ENCODE measurements at regions not wholly inside any gene's neighbourhood (a gene's known extent, or its start where the extent isn't known, plus 50 kb on each side); places are given as distances from the start of the nearest gene placed in this dataset.
A peak's percentile ranks its signal among the peaks of the same experiment; 100 is the strongest.

DNA sequence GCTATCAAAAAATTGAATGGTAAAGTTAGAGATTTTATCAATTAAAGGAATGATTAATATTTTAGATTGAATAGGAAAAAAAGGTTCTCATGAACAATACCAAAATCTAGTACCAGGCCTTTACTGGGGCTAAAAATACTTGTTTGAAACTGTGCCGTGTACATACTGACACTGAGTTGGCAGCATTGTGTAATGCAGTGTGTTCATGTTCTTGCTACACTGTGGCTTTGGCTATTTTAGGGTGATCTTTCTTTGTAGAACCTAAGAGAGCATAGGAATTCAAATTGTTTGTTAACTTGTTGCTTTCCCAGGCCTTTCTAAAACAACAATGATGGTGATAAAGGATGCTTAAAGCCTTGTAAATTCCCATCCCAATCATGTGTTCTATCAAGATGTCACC lies 80.9 kb downstream of the KIF4B start:
- no peaks in the 10 kb centered on the region for H3K36me3 Mint-ChIP-seq
- H3K4me3 Mint-ChIP-seq = no peak overlapping the region
- DNase-seq (ENCODE audit: low spot score) = no peak
- H3K4me1 Mint-ChIP-seq (ENCODE audit: low read depth in 2 of 2) = no peaks in the 10 kb centered on the region
- peaks cover 13 to 22% of the 10 kb centered on the region in 2 donors for H3K27me3 Mint-ChIP-seq
- no peak for ATAC-seq
- no peaks in the 10 kb centered on the region for H3K9me3 Mint-ChIP-seq
- no peak overlapping the region for H3K27ac Mint-ChIP-seq

DNA sequence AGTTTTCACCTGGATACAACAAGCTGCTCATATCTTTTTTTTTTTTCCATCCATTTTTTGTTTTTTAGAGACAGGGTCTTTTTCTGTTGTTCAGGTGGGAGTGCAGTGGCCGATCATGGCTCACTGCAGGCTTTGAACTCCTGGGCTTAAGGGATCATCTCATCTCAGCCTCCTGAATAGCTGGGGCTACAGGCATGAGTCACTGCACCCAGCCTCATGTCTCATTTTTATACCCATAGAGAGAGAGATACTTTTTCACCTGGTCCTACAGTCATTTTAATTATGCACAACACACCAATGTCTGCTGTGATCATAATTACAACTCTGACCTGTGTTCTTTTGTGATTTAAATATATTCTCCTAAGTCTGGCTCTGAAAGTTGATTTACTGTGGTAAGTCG lies 84.4 kb downstream of the KIF4B start:
- H3K4me1 Mint-ChIP-seq (ENCODE audit: low read depth in 2 of 2) = no peaks in the 10 kb centered on the region
- H3K27me3 Mint-ChIP-seq = peaks cover 11 to 23% of the 10 kb centered on the region in 2 donors
- no peak for DNase-seq (ENCODE audit: low spot score)
- no peak for ATAC-seq
- H3K9me3 Mint-ChIP-seq = no peaks in the 10 kb centered on the region
- no peak overlapping the region for H3K27ac Mint-ChIP-seq
- H3K36me3 Mint-ChIP-seq = no peaks in the 10 kb centered on the region
- H3K4me3 Mint-ChIP-seq = no peak overlapping the region

DNA sequence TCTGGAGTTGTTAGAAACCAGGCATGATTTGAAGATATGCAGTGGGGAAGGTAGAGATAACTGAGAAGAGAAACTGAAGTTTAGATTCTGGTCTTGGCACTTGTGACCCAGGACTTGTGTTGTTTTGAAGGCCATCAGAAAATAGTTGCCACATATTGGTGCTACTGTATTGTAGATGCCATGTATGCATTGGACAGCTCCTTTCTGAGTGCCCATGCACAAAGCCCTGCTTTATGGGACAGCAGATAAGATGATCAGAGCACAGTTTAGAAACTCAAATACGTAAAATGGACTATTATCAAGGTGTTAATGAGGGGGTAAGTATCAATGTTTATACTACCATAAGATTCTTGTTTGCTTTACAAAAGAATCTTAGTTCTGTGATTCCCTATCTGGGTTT lies 84.9 kb downstream of the KIF4B start:
- no peak overlapping the region for H3K27ac Mint-ChIP-seq
- no peaks in the 10 kb centered on the region for H3K4me1 Mint-ChIP-seq (ENCODE audit: low read depth in 2 of 2)
- no peak for DNase-seq (ENCODE audit: low spot score)
- ATAC-seq = no peak
- no peak overlapping the region for H3K4me3 Mint-ChIP-seq
- H3K27me3 Mint-ChIP-seq = peaks cover 11 to 23% of the 10 kb centered on the region in 2 donors
- H3K9me3 Mint-ChIP-seq = no peaks in the 10 kb centered on the region
- no peaks in the 10 kb centered on the region for H3K36me3 Mint-ChIP-seq

DNA sequence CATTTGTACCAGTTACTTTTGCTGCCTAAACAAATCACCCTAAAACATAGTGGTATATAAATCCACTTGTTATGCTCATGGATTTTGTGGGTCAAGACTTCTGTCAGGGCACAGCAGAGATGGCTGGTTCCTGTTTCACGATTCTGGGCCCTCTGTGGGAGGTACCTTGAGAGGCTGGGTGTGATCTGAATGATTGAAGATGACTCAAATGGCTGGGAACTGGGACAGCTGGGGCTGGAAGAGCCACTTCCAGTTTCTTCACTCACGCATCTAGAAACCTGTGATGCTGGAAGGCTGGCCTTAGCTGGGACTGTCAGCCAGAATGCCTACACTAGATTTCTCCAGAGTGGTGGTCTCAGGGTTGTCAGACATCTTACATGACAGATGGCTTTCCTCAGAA lies 88.1 kb downstream of the KIF4B start:
- Mint-ChIP-seq H3K27me3 (peaks cover 5 to 13% of the 10 kb centered on the region in 2 donors), H3K9me3 (no peaks in the 10 kb centered on the region), H3K27ac (no peak overlapping the region), H3K4me3 (no peak overlapping the region), H3K36me3 (no peaks in the 10 kb centered on the region), H3K4me1 (ENCODE audit: low read depth in 2 of 2) (no peaks in the 10 kb centered on the region)
- DNase-seq (ENCODE audit: low spot score) = no peak
- ATAC-seq = no peak

DNA sequence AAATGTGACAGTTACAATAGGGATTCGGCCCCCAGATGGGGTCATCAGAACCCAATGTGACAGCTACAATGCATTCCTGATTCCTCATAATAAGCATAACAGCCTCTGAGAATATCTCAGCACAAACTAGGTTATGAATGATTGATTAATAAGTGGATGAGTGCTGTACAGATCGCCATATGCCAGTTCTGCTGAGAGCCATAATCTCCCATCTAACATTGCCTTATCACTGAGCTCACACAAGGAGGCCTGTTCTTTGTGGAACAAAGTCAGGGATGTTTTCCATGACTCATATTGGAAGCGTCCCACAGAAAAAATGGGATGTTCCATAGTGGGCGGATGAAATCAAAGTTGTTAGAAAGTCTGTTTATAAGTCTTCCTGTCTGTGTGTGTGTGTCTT lies 89.6 kb downstream of the KIF4B start:
- Mint-ChIP-seq H3K4me3 (no peak overlapping the region), H3K4me1 (ENCODE audit: low read depth in 2 of 2) (no peaks in the 10 kb centered on the region)

DNA sequence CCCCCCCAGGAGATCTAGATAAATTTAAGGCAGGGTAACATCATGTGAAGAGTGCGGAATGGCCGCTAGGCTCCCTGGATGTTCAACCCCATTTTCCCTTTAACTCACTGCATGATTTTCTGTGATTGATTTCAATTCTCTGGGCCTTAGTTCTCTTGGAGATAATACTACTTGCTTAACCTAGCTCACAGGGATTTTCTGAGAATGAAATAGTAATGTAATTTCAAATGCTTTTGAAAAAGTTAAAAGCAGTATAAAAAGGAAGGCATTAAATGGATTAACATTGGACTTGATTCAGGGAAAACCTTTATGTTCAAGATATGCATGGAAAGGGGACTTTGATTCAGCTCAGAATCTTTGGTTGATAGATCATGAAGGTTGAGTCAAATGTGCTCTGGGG lies 90.9 kb downstream of the KIF4B start:
- Mint-ChIP-seq H3K4me3 (no peak overlapping the region), H3K36me3 (no peaks in the 10 kb centered on the region), H3K27me3 (peaks cover 8 to 10% of the 10 kb centered on the region in 2 donors), H3K4me1 (ENCODE audit: low read depth in 2 of 2) (no peaks in the 10 kb centered on the region), H3K27ac (no peak overlapping the region), H3K9me3 (no peaks in the 10 kb centered on the region)
- ATAC-seq (no peak), DNase-seq (ENCODE audit: low spot score) (no peak)

More for the DNA sequence above, 89.6 kb downstream of the KIF4B start:
- no peak for ATAC-seq
- Mint-ChIP-seq H3K27me3 (peaks cover 5 to 13% of the 10 kb centered on the region in 2 donors), H3K9me3 (no peaks in the 10 kb centered on the region), H3K36me3 (no peaks in the 10 kb centered on the region), H3K27ac (no peak overlapping the region)
- DNase-seq (ENCODE audit: low spot score) = no peak

DNA sequence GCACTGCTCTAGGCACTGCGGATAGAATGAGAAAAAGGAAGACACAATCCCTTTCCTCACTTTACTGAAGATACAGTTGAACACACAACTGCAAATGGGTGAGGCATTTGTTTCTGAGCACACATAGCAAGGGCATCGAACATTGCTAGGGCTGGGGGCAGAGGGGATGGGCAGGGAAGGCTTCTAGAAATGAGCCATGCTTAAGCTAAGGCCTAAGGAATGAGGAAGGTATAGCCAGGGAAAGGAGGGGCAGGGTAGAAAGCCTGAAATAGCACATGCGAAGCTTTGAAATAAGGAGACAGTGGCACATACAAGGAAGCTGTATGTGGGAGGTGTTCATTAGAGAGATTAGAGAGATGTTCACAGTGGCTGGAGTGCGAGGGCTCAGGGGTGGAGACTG lies 92.7 kb downstream of the KIF4B start:
- Mint-ChIP-seq H3K4me3 (no peak overlapping the region), H3K9me3 (no peaks in the 10 kb centered on the region), H3K4me1 (ENCODE audit: low read depth in 2 of 2) (no peaks in the 10 kb centered on the region), H3K27me3 (peaks cover 6 to 7% of the 10 kb centered on the region in 2 donors), H3K27ac (no peak overlapping the region), H3K36me3 (no peaks in the 10 kb centered on the region)
- ATAC-seq (no peak), DNase-seq (ENCODE audit: low spot score) (no peak)

DNA sequence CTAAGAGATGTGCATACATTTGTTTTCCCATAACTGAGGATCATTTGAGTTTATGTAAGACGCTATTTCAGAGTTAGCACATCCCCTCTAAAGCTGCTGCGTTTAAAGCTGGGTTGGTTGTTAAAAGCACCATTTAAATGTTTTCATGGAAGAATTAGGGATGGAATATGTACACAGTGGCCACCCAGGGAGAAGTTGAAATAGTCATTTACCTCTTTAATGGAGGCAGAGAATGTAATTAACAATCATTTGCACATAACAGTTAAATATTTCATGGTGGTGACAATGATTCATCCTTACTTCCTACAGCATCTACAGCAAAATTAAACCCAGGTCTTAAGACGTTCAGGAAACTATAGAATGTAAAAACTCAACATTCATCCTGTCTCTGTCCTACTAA lies 100.3 kb downstream of the KIF4B start:
- Mint-ChIP-seq H3K27me3 (no peaks in the 10 kb centered on the region), H3K36me3 (no peaks in the 10 kb centered on the region), H3K4me3 (no peak overlapping the region), H3K9me3 (no peaks in the 10 kb centered on the region), H3K27ac (no peak overlapping the region), H3K4me1 (ENCODE audit: low read depth in 2 of 2) (no peaks in the 10 kb centered on the region)
- DNase-seq (ENCODE audit: low spot score) = no peak
- ATAC-seq = no peak

DNA sequence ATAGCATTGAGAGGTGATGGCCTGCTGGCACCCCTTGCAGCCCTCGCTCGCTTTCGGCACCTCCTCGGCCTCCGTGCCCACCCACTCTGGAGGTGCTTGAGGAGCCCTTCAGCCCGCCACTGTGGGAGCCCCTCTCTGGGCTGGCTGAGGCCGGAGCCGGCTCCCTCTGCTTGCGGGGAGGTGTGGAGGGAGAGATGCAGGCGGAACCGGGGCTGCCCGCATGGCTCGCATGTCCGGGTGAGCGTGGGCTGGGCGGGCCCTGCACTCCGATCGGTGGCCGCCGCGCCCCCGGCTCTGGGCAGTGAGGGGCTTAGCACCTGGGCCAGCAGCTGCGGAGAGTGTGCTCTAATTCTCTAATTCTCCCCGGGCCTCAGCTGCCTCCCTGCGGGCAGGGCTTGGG lies 101.1 kb downstream of the KIF4B start:
- Mint-ChIP-seq H3K4me3 (no peak overlapping the region), H3K9me3 (no peaks in the 10 kb centered on the region), H3K27ac (no peak overlapping the region), H3K27me3 (no peaks in the 10 kb centered on the region), H3K36me3 (no peaks in the 10 kb centered on the region), H3K4me1 (ENCODE audit: low read depth in 2 of 2) (no peaks in the 10 kb centered on the region)
- ATAC-seq (peak in 1 of 2 donors; percentile 15), DNase-seq (ENCODE audit: low spot score) (no peak)

DNA sequence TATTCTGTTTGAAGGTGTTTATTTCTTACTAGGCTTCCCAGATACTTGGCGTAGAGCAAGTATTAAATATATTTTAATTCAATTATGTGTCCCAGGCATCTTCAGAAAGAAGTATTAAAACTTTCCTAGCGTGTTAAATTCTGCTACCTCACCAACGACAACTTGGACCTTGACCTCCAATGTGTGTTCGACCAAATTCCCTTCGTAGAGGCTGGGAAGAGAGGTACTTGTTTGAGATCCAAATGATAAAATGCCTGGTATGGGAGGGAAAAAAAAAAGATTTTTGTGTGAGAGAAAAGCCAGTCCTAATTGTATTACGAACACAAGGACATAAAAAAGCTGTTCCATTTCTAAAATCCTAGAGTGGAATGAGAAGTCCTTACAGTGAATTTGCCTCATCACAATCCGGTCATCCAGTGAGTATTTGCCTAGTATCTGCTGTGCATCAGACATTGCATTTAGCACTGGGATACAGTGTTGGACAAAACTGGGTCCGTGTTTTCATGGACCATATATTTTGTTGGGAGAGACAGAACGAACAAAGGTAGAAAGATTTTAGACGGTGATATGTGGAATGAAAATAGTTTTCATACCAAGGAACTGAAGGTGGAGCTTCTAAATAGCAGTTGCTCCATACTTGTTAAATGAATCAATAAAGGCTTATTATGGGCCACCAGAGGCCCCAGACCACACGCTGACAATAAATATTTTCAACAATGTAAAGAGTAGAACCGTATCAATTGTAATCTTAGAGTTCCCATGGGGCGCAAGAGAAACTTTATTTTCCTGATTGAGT lies 103.1 kb downstream of the KIF4B start:
- Mint-ChIP-seq H3K4me1 (ENCODE audit: low read depth in 2 of 2) (no peaks in the 10 kb centered on the region), H3K27ac (no peak overlapping the region), H3K4me3 (no peak overlapping the region), H3K36me3 (no peaks in the 10 kb centered on the region), H3K27me3 (no peaks in the 10 kb centered on the region), H3K9me3 (no peaks in the 10 kb centered on the region)
- ATAC-seq = no peak
- DNase-seq (ENCODE audit: low spot score) = no peak

DNA sequence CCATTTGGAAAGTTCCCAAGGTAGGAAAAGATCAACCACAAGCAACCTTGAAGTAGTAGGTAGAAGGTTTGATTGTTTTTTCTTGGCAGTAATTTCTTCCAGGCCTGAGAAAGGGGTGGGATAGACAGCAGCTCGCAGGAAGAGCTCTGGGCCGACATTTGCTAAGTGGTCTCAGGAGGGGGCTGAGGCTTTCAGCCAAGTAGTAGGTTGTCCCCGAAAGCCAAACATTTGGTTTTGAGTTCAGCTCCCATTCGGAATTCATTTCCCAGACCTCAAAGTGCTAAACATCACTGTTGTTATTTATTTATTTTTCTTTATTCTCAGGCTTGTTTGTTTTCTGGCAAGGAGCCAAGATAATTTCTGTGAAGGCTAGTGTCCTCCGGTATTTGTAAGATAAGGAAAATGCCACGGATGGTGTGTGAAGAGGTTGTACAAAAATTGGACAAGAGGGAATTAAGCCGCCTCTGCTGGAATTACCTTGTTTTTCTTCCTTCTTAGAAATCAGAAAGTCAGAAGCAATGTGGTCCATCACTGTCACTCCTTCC lies 112.1 kb downstream of the KIF4B start:
- no peaks in the 10 kb centered on the region for H3K36me3 Mint-ChIP-seq
- H3K9me3 Mint-ChIP-seq = no peaks in the 10 kb centered on the region
- DNase-seq (ENCODE audit: low spot score) (no peak), ATAC-seq (no peak)
- no peaks in the 10 kb centered on the region for H3K4me1 Mint-ChIP-seq (ENCODE audit: low read depth in 2 of 2)
- H3K4me3 Mint-ChIP-seq = no peak overlapping the region
- H3K27ac Mint-ChIP-seq = no peak overlapping the region
- peaks cover 4 to 15% of the 10 kb centered on the region in 2 donors for H3K27me3 Mint-ChIP-seq

DNA sequence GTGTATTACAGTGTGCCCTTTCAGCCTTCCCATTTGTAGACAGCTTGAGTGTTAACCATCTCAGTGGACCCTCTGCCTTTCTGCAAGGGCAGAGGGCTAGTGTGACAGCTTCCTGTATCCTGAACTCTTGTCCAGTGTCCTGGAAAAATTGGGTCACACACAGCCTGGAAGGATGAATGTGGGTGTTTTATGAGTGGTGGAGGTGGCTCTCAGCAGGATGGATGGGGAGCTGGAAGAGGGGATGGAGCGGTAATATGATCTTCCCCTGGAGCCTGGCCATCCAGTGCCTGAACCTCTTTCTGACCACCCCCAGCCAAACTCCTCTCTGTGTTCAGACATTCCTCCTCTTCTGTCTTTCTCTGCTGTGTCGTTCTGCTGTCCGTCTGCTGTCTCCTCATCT lies 113.0 kb downstream of the KIF4B start:
- Mint-ChIP-seq H3K4me3 (no peak overlapping the region), H3K27ac (no peak overlapping the region), H3K9me3 (no peaks in the 10 kb centered on the region), H3K27me3 (peaks cover 5 to 15% of the 10 kb centered on the region in 2 donors), H3K36me3 (no peaks in the 10 kb centered on the region), H3K4me1 (ENCODE audit: low read depth in 2 of 2) (no peaks in the 10 kb centered on the region)
- DNase-seq (ENCODE audit: low spot score) (no peak), ATAC-seq (peak in 1 of 2 donors; percentile 15)

DNA sequence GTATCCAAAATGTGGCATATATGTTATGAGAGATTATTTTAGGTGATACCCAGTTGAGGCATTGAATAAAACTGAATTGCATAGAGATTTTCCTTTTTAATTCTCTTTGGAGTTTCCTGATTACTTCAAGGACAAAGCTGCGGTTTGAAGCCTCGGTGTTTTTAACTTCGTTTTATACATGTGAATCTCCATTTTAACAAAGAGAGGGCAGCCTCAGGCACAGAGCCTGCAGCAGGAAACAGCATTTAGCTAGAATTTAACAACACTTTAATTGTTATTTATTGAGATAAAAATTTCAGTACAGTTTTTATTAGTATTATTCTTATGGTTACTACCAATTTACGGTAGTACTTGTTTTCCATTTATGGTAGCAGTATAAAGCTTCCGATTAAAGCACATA lies 114.0 kb downstream of the KIF4B start:
- no peak overlapping the region for H3K4me3 Mint-ChIP-seq
- H3K27ac Mint-ChIP-seq = no peak overlapping the region
- H3K27me3 Mint-ChIP-seq = peaks cover 12 to 15% of the 10 kb centered on the region in 2 donors
- no peaks in the 10 kb centered on the region for H3K9me3 Mint-ChIP-seq
- no peaks in the 10 kb centered on the region for H3K4me1 Mint-ChIP-seq (ENCODE audit: low read depth in 2 of 2)
- ATAC-seq (no peak), DNase-seq (ENCODE audit: low spot score) (no peak)
- H3K36me3 Mint-ChIP-seq = no peaks in the 10 kb centered on the region

DNA sequence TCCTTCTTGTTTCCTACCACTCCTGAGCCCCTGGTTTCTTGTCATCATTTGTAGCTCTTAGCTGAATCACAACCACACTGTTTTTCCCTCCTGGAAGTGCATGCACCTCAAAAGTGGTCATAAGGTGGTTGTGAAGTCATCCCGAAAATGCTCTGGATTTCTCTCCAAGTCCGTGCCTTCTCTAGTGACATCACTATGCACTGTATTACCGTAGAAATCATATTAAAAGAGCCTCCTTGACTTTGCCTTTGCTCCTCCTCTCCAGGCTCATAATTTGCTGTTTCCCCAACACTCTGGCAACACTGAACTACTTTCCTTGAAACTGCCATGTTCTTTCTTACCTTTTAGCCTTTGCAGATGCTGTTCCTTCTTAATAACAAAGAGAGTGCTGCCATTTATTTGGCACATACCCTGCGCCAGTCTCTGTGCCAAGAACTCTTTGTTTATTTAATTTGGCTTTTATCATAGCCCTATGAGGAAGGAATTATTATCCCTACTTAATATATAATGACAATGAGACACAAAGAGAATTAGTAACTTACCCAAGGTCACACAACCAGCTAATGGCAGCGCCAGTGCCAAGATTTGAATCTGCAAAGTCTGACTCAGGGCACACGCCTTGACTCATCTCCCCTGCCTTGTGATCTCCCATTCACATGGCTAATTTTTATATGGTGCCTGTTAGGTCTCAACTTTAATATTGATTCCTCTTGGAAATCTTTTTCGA lies 115.4 kb downstream of the KIF4B start:
- Mint-ChIP-seq H3K27ac (no peak overlapping the region), H3K27me3 (peaks cover 13 to 15% of the 10 kb centered on the region in 2 donors), H3K4me1 (ENCODE audit: low read depth in 2 of 2) (no peaks in the 10 kb centered on the region), H3K4me3 (no peak overlapping the region), H3K36me3 (no peaks in the 10 kb centered on the region), H3K9me3 (no peaks in the 10 kb centered on the region)
- ATAC-seq (no peak), DNase-seq (ENCODE audit: low spot score) (no peak)

Measured in natural killer cell treated with Interleukin-12 subunit alpha and Interleukin-12 subunit beta and Interleukin-15 and Interleukin-18, amount 100 ng/mL, for 72 hours (primary cell).